Activated CD4-positive, alpha-beta T cell treated with anti-CD3 and anti-CD28 coated beads, Interleukin-2, amount 10 ng/mL, durations not matched to agents 7 days and 5 days (primary cell): ENCODE measurements at regions not wholly inside any gene's neighbourhood (a gene's known extent, or its start where the extent isn't known, plus 50 kb on each side); places are given as distances from the start of the nearest gene placed in this dataset.
"Not testable (repeated sequence)": the region's sequence is repeated elsewhere in the genome, so short reads cannot be mapped to it uniquely, and the experiment has no call there.

Source experiments
- CTCF ChIA-PET: fragments of 350-600 bp; sonication (Branson Sonifier 250); formaldehyde crosslinking; loops from one replicate; lab custom pipeline; 2021; ENCODE audit warnings: antibody characterized with exemption; lab: Charles Lee
- POLR2A ChIA-PET: fragments of 350-600 bp; sonication (Branson Sonifier 250); formaldehyde crosslinking; loops from one replicate; lab custom pipeline; 2021; ENCODE audit warnings: antibody characterized with exemption; lab: Charles Lee
- DNase-seq: peaks from one replicate; pipeline ENCODE4 v3.0.0-alpha.2; 2020
- H3K27ac Mint-ChIP-seq: one replicate; pipeline ENCODE4 v1.8.0; 2021; ENCODE audit warnings: mild to moderate bottlenecking, moderate library complexity, mixed read lengths
- H3K27me3 Mint-ChIP-seq: one replicate; pipeline ENCODE4 v1.8.0; 2021; ENCODE audit warnings: mixed read lengths
- H3K36me3 Mint-ChIP-seq: one replicate; pipeline ENCODE4 v1.8.0; 2021; ENCODE audit warnings: low read depth, mixed read lengths
- H3K4me1 Mint-ChIP-seq: one replicate; pipeline ENCODE4 v1.8.0; 2021; ENCODE audit warnings: mixed read lengths
- H3K4me3 Mint-ChIP-seq: one replicate; pipeline ENCODE4 v1.8.0; 2021; ENCODE audit warnings: mild to moderate bottlenecking, moderate library complexity, mixed read lengths
- H3K9me3 Mint-ChIP-seq: one replicate; pipeline ENCODE4 v1.8.0; 2021; ENCODE audit warnings: mixed read lengths

- no peak overlapping the region for H3K4me3 Mint-ChIP-seq
- H3K4me1 Mint-ChIP-seq = no peaks in the 10 kb centered on the region
- CTCF ChIA-PET = no interaction called here
- H3K36me3 Mint-ChIP-seq = no peaks in the 10 kb centered on the region
- H3K27me3 Mint-ChIP-seq = peaks cover 14% of the 10 kb centered on the region
- POLR2A ChIA-PET = no interaction called here
- no peak for DNase-seq
- no peaks in the 10 kb centered on the region for H3K9me3 Mint-ChIP-seq
- H3K27ac Mint-ChIP-seq = no peak overlapping the region
Measured at GRCh38 chr19:31068268-31068667, 281.0 kb downstream of the TSHZ3 start.

- CTCF ChIA-PET = no interaction called here
- DNase-seq = no peak
Measured at GRCh38 chr19:31066385-31066784, 282.9 kb downstream of the TSHZ3 start.

GRCh38 chr19:31064491-31064890, 284.7 kb downstream of the TSHZ3 start:
- ChIA-PET CTCF (interaction anchor here (1.2 kb wide), 1 partner anchor 12 kb away, joined by 4 read pairs; no protein-coding TSS in a partner anchor), POLR2A (no interaction called here)
- Mint-ChIP-seq H3K4me1 (no peaks in the 10 kb centered on the region), H3K4me3 (no peak overlapping the region), H3K9me3 (peaks cover 2% of the 10 kb centered on the region), H3K36me3 (no peaks in the 10 kb centered on the region), H3K27ac (no peak overlapping the region), H3K27me3 (no peaks in the 10 kb centered on the region)
- DNase-seq = no peak

More at GRCh38 chr19:31066385-31066784, 282.9 kb downstream of the TSHZ3 start:
- POLR2A ChIA-PET = no interaction called here
- Mint-ChIP-seq H3K27me3 (no peaks in the 10 kb centered on the region), H3K4me1 (no peaks in the 10 kb centered on the region), H3K27ac (no peak overlapping the region), H3K36me3 (no peaks in the 10 kb centered on the region), H3K9me3 (no peaks in the 10 kb centered on the region), H3K4me3 (no peak overlapping the region)

GRCh38 chr19:31058676-31059340, 290.4 kb downstream of the TSHZ3 start:
- Mint-ChIP-seq H3K4me1 (no peaks in the 10 kb centered on the region), H3K36me3 (no peaks in the 10 kb centered on the region), H3K27ac (no peak overlapping the region), H3K4me3 (no peak overlapping the region), H3K9me3 (peaks cover 2% of the 10 kb centered on the region), H3K27me3 (no peaks in the 10 kb centered on the region)
- CTCF ChIA-PET = no interaction called here
- DNase-seq = no peak
- POLR2A ChIA-PET = no interaction called here

GRCh38 chr19:31057476-31057875, 291.8 kb downstream of the TSHZ3 start:
- peaks cover 2% of the 10 kb centered on the region for H3K9me3 Mint-ChIP-seq
- H3K4me3 Mint-ChIP-seq = no peak overlapping the region
- CTCF ChIA-PET = no interaction called here
- no peaks in the 10 kb centered on the region for H3K4me1 Mint-ChIP-seq
- POLR2A ChIA-PET = no interaction called here
- H3K36me3 Mint-ChIP-seq = no peaks in the 10 kb centered on the region
- H3K27me3 Mint-ChIP-seq = no peaks in the 10 kb centered on the region
- DNase-seq = no peak
- no peak overlapping the region for H3K27ac Mint-ChIP-seq

GRCh38 chr19:31055454-31055853, 293.8 kb downstream of the TSHZ3 start:
- H3K36me3 Mint-ChIP-seq = no peaks in the 10 kb centered on the region
- ChIA-PET POLR2A (no interaction called here), CTCF (no interaction called here)
- no peaks in the 10 kb centered on the region for H3K4me1 Mint-ChIP-seq
- no peak overlapping the region for H3K4me3 Mint-ChIP-seq
- peaks cover 2% of the 10 kb centered on the region for H3K9me3 Mint-ChIP-seq
- DNase-seq = no peak
- no peaks in the 10 kb centered on the region for H3K27me3 Mint-ChIP-seq
- H3K27ac Mint-ChIP-seq = no peak overlapping the region

- Mint-ChIP-seq H3K4me1 (no peaks in the 10 kb centered on the region), H3K4me3 (no peak overlapping the region), H3K9me3 (no peaks in the 10 kb centered on the region), H3K27ac (no peak overlapping the region), H3K36me3 (no peaks in the 10 kb centered on the region), H3K27me3 (no peaks in the 10 kb centered on the region)
- DNase-seq = peak; percentile 24
- POLR2A ChIA-PET = no interaction called here
- CTCF ChIA-PET = interaction anchor here (0.5 to 1.1 kb wide), 7 partner anchors 41 to 1170 kb away, joined by 3 to 5 read pairs (median 4); no protein-coding TSS in a partner anchor
Measured at GRCh38 chr19:31054430-31054829, 294.8 kb downstream of the TSHZ3 start.

GRCh38 chr19:31049431-31049830, 299.8 kb downstream of the TSHZ3 start:
- H3K4me1 Mint-ChIP-seq = no peaks in the 10 kb centered on the region
- H3K9me3 Mint-ChIP-seq = no peaks in the 10 kb centered on the region
- H3K27ac Mint-ChIP-seq = no peak overlapping the region
- no peak overlapping the region for H3K4me3 Mint-ChIP-seq
- POLR2A ChIA-PET = no interaction called here
- no peaks in the 10 kb centered on the region for H3K36me3 Mint-ChIP-seq
- no peak for DNase-seq
- CTCF ChIA-PET = no interaction called here
- H3K27me3 Mint-ChIP-seq = no peaks in the 10 kb centered on the region

- H3K9me3 Mint-ChIP-seq = no peaks in the 10 kb centered on the region
- ChIA-PET CTCF (no interaction called here), POLR2A (no interaction called here)
- H3K27me3 Mint-ChIP-seq = no peaks in the 10 kb centered on the region
- no peak overlapping the region for H3K4me3 Mint-ChIP-seq
- H3K27ac Mint-ChIP-seq = no peak overlapping the region
- H3K36me3 Mint-ChIP-seq = no peaks in the 10 kb centered on the region
- no peak for DNase-seq
- no peaks in the 10 kb centered on the region for H3K4me1 Mint-ChIP-seq
Measured at GRCh38 chr19:31046024-31046423, 303.2 kb downstream of the TSHZ3 start.

GRCh38 chr19:31041461-31041860, 307.8 kb downstream of the TSHZ3 start:
- Mint-ChIP-seq H3K9me3 (no peaks in the 10 kb centered on the region), H3K4me1 (no peaks in the 10 kb centered on the region), H3K36me3 (no peaks in the 10 kb centered on the region), H3K4me3 (no peak overlapping the region), H3K27me3 (no peaks in the 10 kb centered on the region), H3K27ac (no peak overlapping the region)
- ChIA-PET CTCF (no interaction called here), POLR2A (no interaction called here)
- DNase-seq = no peak

GRCh38 chr19:31039151-31039550, 310.1 kb downstream of the TSHZ3 start:
- Mint-ChIP-seq H3K4me1 (no peaks in the 10 kb centered on the region), H3K9me3 (no peaks in the 10 kb centered on the region), H3K27me3 (no peaks in the 10 kb centered on the region), H3K36me3 (no peaks in the 10 kb centered on the region), H3K27ac (no peak overlapping the region), H3K4me3 (no peak overlapping the region)
- CTCF ChIA-PET = no interaction called here
- no peak for DNase-seq
- POLR2A ChIA-PET = no interaction called here

GRCh38 chr19:31037286-31037980, 311.8 kb downstream of the TSHZ3 start:
- H3K27ac Mint-ChIP-seq = no peak overlapping the region
- no peaks in the 10 kb centered on the region for H3K27me3 Mint-ChIP-seq
- H3K9me3 Mint-ChIP-seq = no peaks in the 10 kb centered on the region
- POLR2A ChIA-PET = no interaction called here
- DNase-seq = no peak
- no peaks in the 10 kb centered on the region for H3K4me1 Mint-ChIP-seq
- CTCF ChIA-PET = no interaction called here
- no peaks in the 10 kb centered on the region for H3K36me3 Mint-ChIP-seq
- no peak overlapping the region for H3K4me3 Mint-ChIP-seq

- H3K4me1 Mint-ChIP-seq, CTCF ChIA-PET, H3K27ac Mint-ChIP-seq, DNase-seq, H3K27me3 Mint-ChIP-seq, POLR2A ChIA-PET, H3K4me3 Mint-ChIP-seq, H3K9me3 Mint-ChIP-seq, H3K36me3 Mint-ChIP-seq: not testable (repeated sequence)
Measured at GRCh38 chr19:31031455-31031854, 317.8 kb downstream of the TSHZ3 start.
